Mesothelial cell of epicardium (in vitro differentiated cells): ENCODE measurements at regions not wholly inside any gene's neighbourhood (a gene's known extent, or its start where the extent isn't known, plus 50 kb on each side); places are given as distances from the start of the nearest gene placed in this dataset.
"Not testable (repeated sequence)": the region's sequence is repeated elsewhere in the genome, so short reads cannot be mapped to it uniquely, and the experiment has no call there.

Experiments used
- DNase-seq, 2 experiments: peaks; one replicate each; pipeline ENCODE4 v3.0.0; 2021; ENCODE audit warnings: low spot score in 2 of 2; ENCODE audit not compliant: unreplicated experiment in 2 of 2
- H3K27ac Mint-ChIP-seq: 2 replicates; pipeline ENCODE4 v1.8.0; 2021; ENCODE audit warnings: mixed read lengths
- H3K27me3 Mint-ChIP-seq: 2 replicates; pipeline ENCODE4 v1.8.0; 2021; ENCODE audit warnings: low read depth, mixed read lengths
- H3K36me3 Mint-ChIP-seq: 2 replicates; pipeline ENCODE4 v1.8.0; 2021; ENCODE audit warnings: mixed read lengths
- H3K4me1 Mint-ChIP-seq: 2 replicates; pipeline ENCODE4 v1.8.0; 2021; ENCODE audit warnings: mixed read lengths
- H3K4me3 Mint-ChIP-seq: 2 replicates; pipeline ENCODE4 v1.8.0; 2021; ENCODE audit warnings: mild to moderate bottlenecking, moderate library complexity, mixed read lengths
- H3K9me3 Mint-ChIP-seq: 2 replicates; pipeline ENCODE4 v1.8.0; 2021; ENCODE audit warnings: mixed read lengths
- CTCF ChIP-seq: fragments of 200-600 bp; sonication (generic); IDR thresholded peaks from one replicate; pipeline ENCODE4 v1.5.0; 2021; ENCODE audit warnings: antibody characterized with exemption; ENCODE audit not compliant: unreplicated experiment

GRCh38 chr4:10832806-10833628 is 148.4 kb upstream of the CLNK start:
- Mint-ChIP-seq H3K4me3 (no peak overlapping the region), H3K4me1 (peaks cover 16% of the 10 kb centered on the region), H3K27ac (no peak overlapping the region), H3K36me3 (no peaks in the 10 kb centered on the region), H3K9me3 (peaks cover 9% of the 10 kb centered on the region), H3K27me3 (no peaks in the 10 kb centered on the region)
- TF ChIP-seq CTCF: no peak
- no peak for DNase-seq

GRCh38 chr4:10831727-10832408 is 147.3 kb upstream of the CLNK start:
- no peaks in the 10 kb centered on the region for H3K36me3 Mint-ChIP-seq
- H3K9me3 Mint-ChIP-seq: peaks cover 9% of the 10 kb centered on the region
- H3K4me3 Mint-ChIP-seq: no peak overlapping the region
- no peak for TF ChIP-seq CTCF
- no peaks in the 10 kb centered on the region for H3K27me3 Mint-ChIP-seq
- H3K4me1 Mint-ChIP-seq: peaks cover 10% of the 10 kb centered on the region
- no peak overlapping the region for H3K27ac Mint-ChIP-seq
- DNase-seq: no peak

GRCh38 chr4:10828918-10829538 is 144.5 kb upstream of the CLNK start:
- not testable (repeated sequence) for H3K36me3 Mint-ChIP-seq, H3K9me3 Mint-ChIP-seq, H3K27me3 Mint-ChIP-seq, H3K4me1 Mint-ChIP-seq, H3K4me3 Mint-ChIP-seq, H3K27ac Mint-ChIP-seq, DNase-seq

- TF ChIP-seq CTCF: no peak
- H3K4me3 Mint-ChIP-seq: no peak overlapping the region
- H3K36me3 Mint-ChIP-seq: no peaks in the 10 kb centered on the region
- no peaks in the 10 kb centered on the region for H3K27me3 Mint-ChIP-seq
- no peak overlapping the region for H3K27ac Mint-ChIP-seq
- DNase-seq: no peak
- H3K4me1 Mint-ChIP-seq: no peaks in the 10 kb centered on the region
- H3K9me3 Mint-ChIP-seq: peaks cover 2% of the 10 kb centered on the region
These were observed 137.3 kb upstream of the CLNK start for GRCh38 chr4:10821826-10822225.

GRCh38 chr4:10816571-10816970 is 132.0 kb upstream of the CLNK start:
- Mint-ChIP-seq H3K4me1 (peaks cover 7% of the 10 kb centered on the region), H3K4me3 (no peak overlapping the region), H3K36me3 (no peaks in the 10 kb centered on the region), H3K9me3 (peaks cover 3% of the 10 kb centered on the region), H3K27ac (no peak overlapping the region), H3K27me3 (no peaks in the 10 kb centered on the region)
- no peak for DNase-seq
- TF ChIP-seq CTCF: no peak

GRCh38 chr4:10811991-10812390 is 127.4 kb upstream of the CLNK start:
- no peak for DNase-seq
- H3K4me3 Mint-ChIP-seq: no peak overlapping the region
- no peaks in the 10 kb centered on the region for H3K36me3 Mint-ChIP-seq
- no peaks in the 10 kb centered on the region for H3K27me3 Mint-ChIP-seq
- peaks cover 9% of the 10 kb centered on the region for H3K4me1 Mint-ChIP-seq
- peaks cover 10% of the 10 kb centered on the region for H3K9me3 Mint-ChIP-seq
- peak overlapping the region; percentile 19 for H3K27ac Mint-ChIP-seq
- no peak for TF ChIP-seq CTCF
